Tibial nerve (tissue), 4 donors: ENCODE measurements at regions not wholly inside any gene's neighbourhood (a gene's known extent, or its start where the extent isn't known, plus 50 kb on each side); places are given as distances from the start of the nearest gene placed in this dataset.

Experiments
- DNase-seq, 2 donors: peaks; one replicate each; pipeline ENCODE4 v3.0.0-alpha.2; 2019; ENCODE audit warnings: low spot score in 2 of 2
- H3K27ac ChIP-seq, 4 donors: fragments of 200-600 bp; sonication (generic) in 3 of 4; one replicate each; pipeline ENCODE4 v1.5.1; 2017 to 2019; ENCODE audit warnings: mild to moderate bottlenecking in 1 of 4
- H3K27me3 ChIP-seq, 2 donors: fragments of 200-600 bp; sonication (generic) in 1 of 2; one replicate each; pipeline versions ENCODE4 v1.5.1 to v1.6.0; 2017 to 2019
- H3K36me3 ChIP-seq, 3 donors: fragments of 200-600 bp; sonication (generic); one replicate each; pipeline ENCODE4 v1.5.1; 2018 to 2019
- H3K4me1 ChIP-seq, 4 donors: fragments of 200-600 bp; sonication (generic) in 3 of 4; one replicate each; pipeline ENCODE4 v1.5.1; 2017 to 2019
- H3K4me3 ChIP-seq, 4 donors: fragments of 200-600 bp; sonication (generic) in 3 of 4; one replicate each; pipeline ENCODE4 v1.5.1; 2017 to 2019; ENCODE audit warnings: mild to moderate bottlenecking in 1 of 4, moderate library complexity in 1 of 4
- H3K9me3 ChIP-seq, 4 donors: fragments of 200-600 bp; sonication (generic) in 3 of 4; one replicate each; pipeline ENCODE4 v1.5.1; 2017 to 2019
- CTCF ChIP-seq, 5 experiments: fragments of 200-600 bp in 3 of 5; fragments of 450-650 bp in 2 of 5; sonication (generic) in 3 of 5; IDR thresholded peaks; one replicate each; pipeline ENCODE4 v1.5.1; 2016 to 2019; ENCODE audit warnings: antibody characterized with exemption in 5 of 5, mild to moderate bottlenecking in 3 of 5, moderate library complexity in 2 of 5
- EP300 ChIP-seq, 2 donors: sonication (generic); formaldehyde crosslinking; IDR thresholded peaks; one replicate each; pipeline ENCODE4 v1.6.1; 2017; ENCODE audit warnings: antibody characterized with exemption in 2 of 2, mild to moderate bottlenecking in 1 of 2
- POLR2A ChIP-seq, 2 donors: fragments of 450-650 bp; IDR thresholded peaks; one replicate each; pipeline ENCODE4 v1.6.1; 2017; ENCODE audit warnings: antibody characterized with exemption in 2 of 2, mild to moderate bottlenecking in 2 of 2, moderate library complexity in 2 of 2
- WGBS, 2 donors: methylation state at CpG; one replicate each; pipeline ENCODE4 v1.1.5; 2018; 5-methylcytosine and 5-hydroxymethylcytosine counted together

GRCh38 chr12:27907766-27908165 lies 64.8 kb downstream of the PTHLH start:
- no peaks in the 10 kb centered on the region for H3K9me3 ChIP-seq
- no peaks in the 10 kb centered on the region for H3K27me3 ChIP-seq
- no peak overlapping the region for H3K27ac ChIP-seq
- H3K4me3 ChIP-seq, result no peak overlapping the region
- H3K4me1 ChIP-seq, result no peaks in the 10 kb centered on the region
- H3K36me3 ChIP-seq, result no peaks in the 10 kb centered on the region
- DNase-seq, result no peak
- no peak for TF ChIP-seq EP300 (IDR thresholded peaks at IDR 0.05)
- TF ChIP-seq POLR2A (IDR thresholded peaks at IDR 0.05), result no peak
- no peak for TF ChIP-seq CTCF (IDR thresholded peaks at IDR 0.05)
- 95% methylated on average over 1 of the region's 1 CpG for WGBS, 2 donors

- 94 to 95% methylated on average over 3 of the region's 3 CpGs for WGBS, 2 donors
- DNase-seq, result no peak
- Histone ChIP-seq H3K27ac (no peak overlapping the region), H3K4me3 (no peak overlapping the region), H3K36me3 (no peaks in the 10 kb centered on the region), H3K4me1 (no peaks in the 10 kb centered on the region), H3K27me3 (no peaks in the 10 kb centered on the region), H3K9me3 (no peaks in the 10 kb centered on the region)
- TF ChIP-seq EP300 (IDR thresholded peaks at IDR 0.05), result no peak
- no peak for TF ChIP-seq POLR2A (IDR thresholded peaks at IDR 0.05)
- no peak for TF ChIP-seq CTCF (IDR thresholded peaks at IDR 0.05)
Observed at GRCh38 chr12:27906658-27907473, 65.7 kb downstream of the PTHLH start.

GRCh38 chr12:27906127-27906500 lies 66.4 kb downstream of the PTHLH start:
- Histone ChIP-seq H3K9me3 (no peaks in the 10 kb centered on the region), H3K36me3 (no peaks in the 10 kb centered on the region), H3K4me3 (no peak overlapping the region), H3K27ac (no peak overlapping the region), H3K27me3 (no peaks in the 10 kb centered on the region), H3K4me1 (no peaks in the 10 kb centered on the region)
- WGBS, 2 donors, result 72 to 79% methylated on average over 3 of the region's 3 CpGs
- no peak for TF ChIP-seq CTCF (IDR thresholded peaks at IDR 0.05)
- no peak for TF ChIP-seq EP300 (IDR thresholded peaks at IDR 0.05)
- DNase-seq, result no peak

GRCh38 chr12:27905285-27906126 lies 67.0 kb downstream of the PTHLH start:
- Histone ChIP-seq H3K9me3 (no peaks in the 10 kb centered on the region), H3K27ac (no peak overlapping the region), H3K27me3 (no peaks in the 10 kb centered on the region), H3K4me1 (no peaks in the 10 kb centered on the region), H3K4me3 (no peak overlapping the region), H3K36me3 (no peaks in the 10 kb centered on the region)
- TF ChIP-seq POLR2A (IDR thresholded peaks at IDR 0.05) (no peak), CTCF (IDR thresholded peaks at IDR 0.05) (no peak), EP300 (IDR thresholded peaks at IDR 0.05) (no peak)
- WGBS, 2 donors, result 86 to 88% methylated on average over 6 of the region's 6 CpGs
- DNase-seq, result no peak

- H3K27me3 ChIP-seq, result no peaks in the 10 kb centered on the region
- WGBS, 2 donors, result 79 to 84% methylated on average over 3 of the region's 3 CpGs
- no peaks in the 10 kb centered on the region for H3K9me3 ChIP-seq
- TF ChIP-seq EP300 (IDR thresholded peaks at IDR 0.05), result no peak
- no peak for TF ChIP-seq POLR2A (IDR thresholded peaks at IDR 0.05)
- TF ChIP-seq CTCF (IDR thresholded peaks at IDR 0.05), result no peak
- H3K36me3 ChIP-seq, result no peaks in the 10 kb centered on the region
- no peaks in the 10 kb centered on the region for H3K4me1 ChIP-seq
- H3K27ac ChIP-seq, result no peak overlapping the region
- DNase-seq, result no peak
- no peak overlapping the region for H3K4me3 ChIP-seq
Observed at GRCh38 chr12:27902651-27903050, 69.9 kb downstream of the PTHLH start.
